Mucosa of descending colon (tissue), 3 donors: ENCODE measurements at regions not wholly inside any gene's neighbourhood (a gene's known extent, or its start where the extent isn't known, plus 50 kb on each side); places are given as distances from the start of the nearest gene placed in this dataset.

Source experiments
- ATAC-seq: fragments of 200-7000 bp; cut with Tn5 transposase; one replicate; pipeline ENCODE4 v1.9.1; 2020; ENCODE audit warnings: mild to moderate bottlenecking, moderate library complexity
- DNase-seq, 3 donors: peaks; one replicate each; pipeline ENCODE4 v3.0.0-alpha.2; 2020
- H3K36me3 ChIP-seq: fragments of 200-600 bp; one replicate; pipeline ENCODE4 v1.8.0; 2021; ENCODE audit warnings: low read depth, mild to moderate bottlenecking
- H3K4me1 ChIP-seq: fragments of 200-600 bp; one replicate; pipeline ENCODE4 v1.8.0; 2021; ENCODE audit warnings: low read depth, mild to moderate bottlenecking
- H3K4me3 ChIP-seq: fragments of 200-600 bp; one replicate; pipeline ENCODE4 v1.8.0; 2021; ENCODE audit warnings: mild to moderate bottlenecking
- H3K9me3 ChIP-seq: fragments of 200-600 bp; one replicate; pipeline ENCODE4 v1.8.0; 2021; ENCODE audit warnings: mild to moderate bottlenecking
- intact Hi-C, 2 donors: fragments of 100-400 bp; cut with DNase I in 1 of 2; cut with micrococcal nuclease in 1 of 2; formaldehyde crosslinking; loops; one replicate each; pipeline versions ENCODE4 v1.11.0 to v1.11.1; 2022; cut with DNase I, micrococcal nuclease
- TF ChIP-seq, protein P1 (sequence below): fragments of 200-600 bp; IDR thresholded peaks from one replicate; pipeline ENCODE4 v1.8.0; 2022; ENCODE audit warnings: antibody characterized with exemption, mild to moderate bottlenecking
- donor health status: DM: no; HTN: no; CAD: no; lungs with moderate emphysema.
- donor health status: DM: no; HTN: no; CAD: no.
- donor health status: DM: no; HTN: yes; CAD: no.

- H3K4me3 ChIP-seq = no peak overlapping the region
- no peaks in the 10 kb centered on the region for H3K4me1 ChIP-seq
- no peaks in the 10 kb centered on the region for H3K9me3 ChIP-seq
- no peaks in the 10 kb centered on the region for H3K36me3 ChIP-seq
- intact Hi-C loops = no loop called here
- DNase-seq (no peak), ATAC-seq (no peak)
- TF ChIP-seq, protein P1, sequence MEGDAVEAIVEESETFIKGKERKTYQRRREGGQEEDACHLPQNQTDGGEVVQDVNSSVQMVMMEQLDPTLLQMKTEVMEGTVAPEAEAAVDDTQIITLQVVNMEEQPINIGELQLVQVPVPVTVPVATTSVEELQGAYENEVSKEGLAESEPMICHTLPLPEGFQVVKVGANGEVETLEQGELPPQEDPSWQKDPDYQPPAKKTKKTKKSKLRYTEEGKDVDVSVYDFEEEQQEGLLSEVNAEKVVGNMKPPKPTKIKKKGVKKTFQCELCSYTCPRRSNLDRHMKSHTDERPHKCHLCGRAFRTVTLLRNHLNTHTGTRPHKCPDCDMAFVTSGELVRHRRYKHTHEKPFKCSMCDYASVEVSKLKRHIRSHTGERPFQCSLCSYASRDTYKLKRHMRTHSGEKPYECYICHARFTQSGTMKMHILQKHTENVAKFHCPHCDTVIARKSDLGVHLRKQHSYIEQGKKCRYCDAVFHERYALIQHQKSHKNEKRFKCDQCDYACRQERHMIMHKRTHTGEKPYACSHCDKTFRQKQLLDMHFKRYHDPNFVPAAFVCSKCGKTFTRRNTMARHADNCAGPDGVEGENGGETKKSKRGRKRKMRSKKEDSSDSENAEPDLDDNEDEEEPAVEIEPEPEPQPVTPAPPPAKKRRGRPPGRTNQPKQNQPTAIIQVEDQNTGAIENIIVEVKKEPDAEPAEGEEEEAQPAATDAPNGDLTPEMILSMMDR = no peak
Measured at GRCh38 chr2:121818546-121818945, 63.1 kb downstream of the TSN start.

DNA sequence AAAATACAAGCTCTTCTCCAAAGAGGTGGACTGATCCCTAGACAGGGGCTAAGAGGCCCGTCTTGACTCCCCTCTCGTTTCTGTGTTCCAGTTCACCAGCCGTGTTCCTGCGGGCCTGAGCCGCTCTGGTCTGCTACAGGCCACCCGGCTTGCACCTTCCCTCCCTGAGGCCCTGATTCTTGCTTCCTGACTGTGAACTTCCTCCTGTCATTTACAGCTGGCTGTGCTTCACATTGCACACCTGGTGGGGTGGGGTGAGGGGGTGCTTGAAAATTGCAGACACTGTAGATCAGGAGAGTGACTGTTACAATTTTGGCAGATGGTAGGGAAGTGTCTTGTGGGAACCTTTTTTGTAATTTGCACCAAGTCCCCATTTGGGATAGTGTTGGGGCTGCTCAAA is 64.4 kb downstream of the TSN start:
- DNase-seq = no peak
- TF ChIP-seq, protein P1 = no peak
- H3K4me3 ChIP-seq = no peak overlapping the region
- intact Hi-C loops = no loop called here
- peak; percentile 64 for ATAC-seq
- peaks cover 1% of the 10 kb centered on the region for H3K4me1 ChIP-seq
- no peaks in the 10 kb centered on the region for H3K36me3 ChIP-seq
- no peaks in the 10 kb centered on the region for H3K9me3 ChIP-seq

- Histone ChIP-seq H3K4me1 (peaks cover 2% of the 10 kb centered on the region), H3K4me3 (no peak overlapping the region), H3K9me3 (no peaks in the 10 kb centered on the region), H3K36me3 (no peaks in the 10 kb centered on the region)
- TF ChIP-seq, protein P1 = no peak
- ATAC-seq (no peak), DNase-seq (no peak)
- intact Hi-C loops = no loop called here
Measured at GRCh38 chr2:121821476-121822158, 66.2 kb downstream of the TSN start.

- Histone ChIP-seq H3K36me3 (no peaks in the 10 kb centered on the region), H3K9me3 (no peaks in the 10 kb centered on the region), H3K4me3 (no peak overlapping the region), H3K4me1 (peaks cover 2% of the 10 kb centered on the region)
- ATAC-seq (no peak), DNase-seq (no peak)
- TF ChIP-seq, protein P1 = no peak
- intact Hi-C loops = no loop called here
Measured at GRCh38 chr2:121824264-121824663, 68.8 kb downstream of the TSN start.

DNA sequence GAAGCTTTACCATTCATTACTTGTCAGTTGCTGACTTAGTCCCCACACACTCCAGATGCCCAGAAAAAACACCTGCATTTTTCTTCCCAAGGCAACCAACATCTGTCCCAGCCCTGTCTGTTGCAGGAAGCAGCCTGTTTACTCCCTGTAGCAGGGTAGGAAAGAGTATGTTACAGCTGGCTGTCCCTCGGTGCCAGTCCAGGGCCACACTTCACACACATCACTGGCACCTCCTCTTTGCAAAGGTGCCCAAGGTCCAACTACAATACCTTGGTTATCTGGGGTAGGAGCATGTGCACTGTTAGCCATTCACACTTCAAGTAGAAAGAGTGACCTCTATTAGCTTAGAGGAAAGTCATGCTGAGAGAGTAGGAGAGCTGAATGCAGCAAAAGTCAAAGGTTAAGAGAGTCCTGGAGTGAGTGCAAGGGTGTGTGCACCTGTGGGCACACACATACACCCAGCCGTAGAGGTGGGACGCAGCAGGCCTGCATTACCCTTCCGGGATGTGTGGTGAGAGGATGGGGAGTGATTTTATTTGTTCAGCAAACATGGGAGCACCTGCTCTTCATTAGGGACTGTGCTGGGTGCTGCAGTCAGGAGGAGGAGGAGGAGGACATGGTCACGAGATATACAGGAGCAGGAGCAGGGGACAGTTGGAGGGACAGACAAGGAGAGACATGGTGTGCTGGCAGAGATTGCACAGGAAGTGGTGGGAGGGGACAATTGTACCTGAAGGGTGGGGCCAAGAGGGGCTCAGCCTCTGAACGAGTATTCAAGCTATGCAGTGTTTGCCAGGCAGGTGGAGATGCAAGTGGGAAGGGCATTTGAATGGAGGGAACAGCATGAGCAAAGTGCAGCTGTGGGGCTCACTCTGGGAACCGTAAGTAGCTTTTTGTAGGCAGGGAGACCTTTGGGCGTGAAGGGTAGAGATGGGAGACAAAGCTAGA is 69.8 kb downstream of the TSN start:
- H3K36me3 ChIP-seq = no peaks in the 10 kb centered on the region
- peak; percentile 42 to 70 (median 53) for DNase-seq
- intact Hi-C loops = no loop called here
- TF ChIP-seq, protein P1 = no peak
- H3K4me1 ChIP-seq = peaks cover 2% of the 10 kb centered on the region
- H3K4me3 ChIP-seq = no peak overlapping the region
- H3K9me3 ChIP-seq = no peaks in the 10 kb centered on the region
- peak; percentile 93 for ATAC-seq
